Thyroid gland (tissue), 4 donors: ENCODE measurements at regions not wholly inside any gene's neighbourhood (a gene's known extent, or its start where the extent isn't known, plus 50 kb on each side); places are given as distances from the start of the nearest gene placed in this dataset.

Source experiments
- POLR2A ChIP-seq, 2 donors: fragments of 450-650 bp; IDR thresholded peaks; one replicate each; pipeline ENCODE4 v1.6.1; 2017; ENCODE audit warnings: antibody characterized with exemption in 2 of 2, mild to moderate bottlenecking in 2 of 2, moderate library complexity in 1 of 2
- TF ChIP-seq, protein P1 (sequence below), 6 experiments: fragments of 200-600 bp in 3 of 6; fragments of 450-650 bp in 3 of 6; sonication (generic) in 3 of 6; IDR thresholded peaks; one replicate each; pipeline ENCODE4 v1.5.1; 2016 to 2019; ENCODE audit warnings: antibody characterized with exemption in 6 of 6, mild to moderate bottlenecking in 2 of 6, inconsistent platforms in 1 of 6, moderate library complexity in 1 of 6

- TF ChIP-seq, protein P1, sequence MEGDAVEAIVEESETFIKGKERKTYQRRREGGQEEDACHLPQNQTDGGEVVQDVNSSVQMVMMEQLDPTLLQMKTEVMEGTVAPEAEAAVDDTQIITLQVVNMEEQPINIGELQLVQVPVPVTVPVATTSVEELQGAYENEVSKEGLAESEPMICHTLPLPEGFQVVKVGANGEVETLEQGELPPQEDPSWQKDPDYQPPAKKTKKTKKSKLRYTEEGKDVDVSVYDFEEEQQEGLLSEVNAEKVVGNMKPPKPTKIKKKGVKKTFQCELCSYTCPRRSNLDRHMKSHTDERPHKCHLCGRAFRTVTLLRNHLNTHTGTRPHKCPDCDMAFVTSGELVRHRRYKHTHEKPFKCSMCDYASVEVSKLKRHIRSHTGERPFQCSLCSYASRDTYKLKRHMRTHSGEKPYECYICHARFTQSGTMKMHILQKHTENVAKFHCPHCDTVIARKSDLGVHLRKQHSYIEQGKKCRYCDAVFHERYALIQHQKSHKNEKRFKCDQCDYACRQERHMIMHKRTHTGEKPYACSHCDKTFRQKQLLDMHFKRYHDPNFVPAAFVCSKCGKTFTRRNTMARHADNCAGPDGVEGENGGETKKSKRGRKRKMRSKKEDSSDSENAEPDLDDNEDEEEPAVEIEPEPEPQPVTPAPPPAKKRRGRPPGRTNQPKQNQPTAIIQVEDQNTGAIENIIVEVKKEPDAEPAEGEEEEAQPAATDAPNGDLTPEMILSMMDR (IDR thresholded peaks at IDR 0.05) = no peak
- TF ChIP-seq POLR2A (IDR thresholded peaks at IDR 0.05) = no peak
Observed at GRCh38 chr5:63650581-63650980, 311.7 kb downstream of the HTR1A start.
